B cell (primary cell): ENCODE measurements at regions not wholly inside any gene's neighbourhood (a gene's known extent, or its start where the extent isn't known, plus 50 kb on each side); places are given as distances from the start of the nearest gene placed in this dataset.

Experiments
- ATAC-seq: fragments of 200-7000 bp; cut with Tn5 transposase; one replicate; pipeline ENCODE4 v1.10.0; 2021; ENCODE audit warnings: low read depth, mild to moderate bottlenecking, moderate number of reproducible peaks, moderate library complexity
- CTCF ChIA-PET: fragments of 350-600 bp; sonication (Branson Sonifier 250); formaldehyde crosslinking; loops from one replicate; lab custom pipeline; 2021; ENCODE audit warnings: antibody characterized with exemption, inconsistent platforms; lab: Charles Lee
- POLR2A ChIA-PET: fragments of 350-600 bp; sonication (Branson Sonifier 250); formaldehyde crosslinking; loops from one replicate; lab custom pipeline; 2021; ENCODE audit warnings: antibody characterized with exemption; lab: Charles Lee
- DNase-seq: peaks from one replicate; pipeline ENCODE4 v3.0.0; 2013
- H2AFZ ChIP-seq: 2 replicates; pipeline ENCODE4 v1.6.1; 2012; ENCODE audit warnings: mild to moderate bottlenecking, low read depth, low read length; ENCODE audit not compliant: insufficient read depth, poor library complexity, severe bottlenecking
- H3K27ac ChIP-seq, 2 donors: 1 replicate in 1 of 2; 2 replicates in 1 of 2; pipeline ENCODE4 v1.5.1; 2012 to 2013; ENCODE audit warnings: low read length in 2 of 2, mild to moderate bottlenecking in 2 of 2, moderate library complexity in 1 of 2
- H3K27me3 ChIP-seq, 4 experiments: fragments of 200-600 bp in 1 of 4; sonication (generic) in 1 of 4; replicated peaks in 1 of 4; 1 replicate in 2 of 4; 2 replicates in 2 of 4; pipeline versions ENCODE4 v1.6.1 to v1.7.0; 2013 to 2016; ENCODE audit warnings: low read length in 3 of 4, mild to moderate bottlenecking in 2 of 4, mixed read lengths in 1 of 4, moderate library complexity in 1 of 4; ENCODE audit not compliant: insufficient read depth in 4 of 4, control insufficient read depth in 3 of 4; ENCODE audit errors: control extremely low read depth in 1 of 4
- H3K36me3 ChIP-seq, 2 experiments: replicated peaks in 1 of 2; 1 replicate in 1 of 2; 2 replicates in 1 of 2; pipeline versions ENCODE4 v1.6.1 to v1.7.1; 2013; ENCODE audit warnings: low read length in 1 of 2; ENCODE audit not compliant: insufficient read depth in 2 of 2, control insufficient read depth in 1 of 2; ENCODE audit errors: control extremely low read depth in 1 of 2, extremely low read depth in 1 of 2
- H3K4me1 ChIP-seq, 2 donors: fragments of 200-600 bp in 1 of 2; sonication (generic) in 1 of 2; 1 replicate in 1 of 2; 2 replicates in 1 of 2; pipeline versions ENCODE4 v1.5.1 to v1.6.1; 2013 to 2017; ENCODE audit warnings: low read length in 2 of 2; ENCODE audit not compliant: control insufficient read depth in 2 of 2, insufficient read depth in 2 of 2
- H3K4me2 ChIP-seq: replicated peaks from 2 replicates; pipeline ENCODE3; 2012; ENCODE audit warnings: mild to moderate bottlenecking, low read depth, low read length; ENCODE audit not compliant: poor library complexity, severe bottlenecking
- H3K4me3 ChIP-seq, 5 experiments: fragments of 200-600 bp in 1 of 5; sonication (generic) in 1 of 5; 1 replicate in 3 of 5; 2 replicates in 2 of 5; pipeline versions ENCODE4 v1.5.1 to v1.7.0; 2011 to 2016; ENCODE audit warnings: low read length in 4 of 5, mild to moderate bottlenecking in 4 of 5, low read depth in 2 of 5, control low read depth in 1 of 5, moderate library complexity in 1 of 5; ENCODE audit not compliant: insufficient read depth in 1 of 5; ENCODE audit errors: control extremely low read depth in 1 of 5, extremely low read depth in 1 of 5
- H3K79me2 ChIP-seq: fragments of 200-600 bp; sonication (generic); one replicate; pipeline ENCODE4 v1.6.0; 2016; ENCODE audit warnings: low read length; ENCODE audit not compliant: control insufficient read depth, insufficient read depth
- H3K9ac ChIP-seq: fragments of 200-600 bp; sonication (generic); 2 replicates; pipeline ENCODE4 v1.6.1; 2017; ENCODE audit warnings: mild to moderate bottlenecking, low read length, moderate library complexity
- H3K9me3 ChIP-seq, 3 donors: one replicate each; pipeline versions ENCODE4 v1.6.1 to v1.7.1; 2013; ENCODE audit warnings: low read length in 2 of 3; ENCODE audit not compliant: control insufficient read depth in 2 of 3, insufficient read depth in 1 of 3; ENCODE audit errors: control extremely low read depth in 1 of 3
- H4K20me1 ChIP-seq: 2 replicates; pipeline ENCODE4 v1.6.0; 2012; ENCODE audit warnings: mild to moderate bottlenecking, low read length; ENCODE audit not compliant: insufficient read depth, control insufficient read depth, poor library complexity, severe bottlenecking
- H3K27ac Mint-ChIP-seq: one replicate; pipeline ENCODE4 v1.8.0; 2021; ENCODE audit warnings: mixed read lengths
- H3K27me3 Mint-ChIP-seq: one replicate; pipeline ENCODE4 v1.8.0; 2021; ENCODE audit warnings: mixed read lengths
- H3K4me1 Mint-ChIP-seq: one replicate; pipeline ENCODE4 v1.8.0; 2021; ENCODE audit warnings: mixed read lengths
- H3K4me3 Mint-ChIP-seq: one replicate; pipeline ENCODE4 v1.8.0; 2021; ENCODE audit warnings: mixed read lengths
- H3K9me3 Mint-ChIP-seq: one replicate; pipeline ENCODE4 v1.8.0; 2022; ENCODE audit warnings: mixed read lengths; ENCODE audit not compliant: insufficient read depth
- EZH2 ChIP-seq: IDR thresholded peaks from 2 replicates; pipeline ENCODE4 v1.6.1; 2012; ENCODE audit warnings: borderline replicate concordance, low read depth, mild to moderate bottlenecking, moderate library complexity, low read length; ENCODE audit not compliant: insufficient read depth, poor library complexity, severe bottlenecking
- WGBS: methylation state at CpG from one replicate; pipeline ENCODE4 v1.1.5; 2013; ENCODE audit warnings: missing lambda C conversion rate; ENCODE audit not compliant: insufficient coverage; 5-methylcytosine and 5-hydroxymethylcytosine counted together
- intact Hi-C: fragments of 100-400 bp; cut with micrococcal nuclease; formaldehyde crosslinking; loops from one replicate; pipeline ENCODE4 v1.10.0; 2022
- TF ChIP-seq, protein P1 (sequence below): fragments of 200-600 bp; IDR thresholded peaks from one replicate; pipeline ENCODE4 v1.8.0; 2022; ENCODE audit warnings: antibody characterized with exemption, mild to moderate bottlenecking

DNA sequence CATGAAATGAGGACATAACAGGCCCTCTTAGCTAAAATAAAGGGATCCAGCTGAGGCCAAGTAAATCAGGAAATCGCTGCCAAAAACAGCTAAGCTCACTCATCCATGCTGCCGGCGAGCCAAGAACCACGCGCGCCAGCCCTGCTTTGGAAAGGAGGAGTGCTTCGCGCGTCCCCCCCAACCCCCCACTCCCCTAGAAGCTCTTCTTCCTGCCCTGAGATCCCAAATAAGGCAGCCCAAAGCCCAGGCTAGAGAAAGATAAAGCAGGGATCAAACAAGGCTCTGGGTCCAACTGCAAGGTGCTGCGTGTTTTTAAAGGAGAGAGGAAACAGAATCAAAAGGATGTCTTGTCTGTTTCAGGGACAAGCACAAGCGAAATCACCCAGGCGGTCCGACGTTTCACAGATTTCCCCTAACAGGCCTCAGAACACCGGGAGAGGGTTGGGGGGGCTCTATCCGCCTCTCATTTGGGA, 168.3 kb upstream of the AUTS2 start:
- peak overlapping the region; percentile 57 for H3K4me2 ChIP-seq
- no peak overlapping the region for H3K4me3 ChIP-seq
- H2AFZ ChIP-seq: peak overlapping the region; percentile 14
- no peak overlapping the region for H3K27ac ChIP-seq
- peak overlapping the region; percentile 56 for H3K4me3 Mint-ChIP-seq
- H4K20me1 ChIP-seq: no peaks in the 10 kb centered on the region
- ATAC-seq: no peak
- no peak for DNase-seq
- no peaks in the 10 kb centered on the region for H3K79me2 ChIP-seq
- H3K27me3 Mint-ChIP-seq: peaks cover 28% of the 10 kb centered on the region
- CTCF ChIA-PET: interaction anchor here (1.2 kb wide), 1 partner anchor 10 kb away, joined by 3 read pairs; no protein-coding TSS in a partner anchor
- H3K27me3 ChIP-seq: peaks cover 0 to 22% (median 4%) of the 10 kb centered on the region in 4 experiments
- no peaks in the 10 kb centered on the region for H3K9me3 Mint-ChIP-seq
- WGBS: 12% methylated on average over 10 of the region's 16 CpGs
- peaks cover 22 to 25% of the 10 kb centered on the region in 2 donors for H3K4me1 ChIP-seq
- TF ChIP-seq EZH2: no peak
- TF ChIP-seq, protein P1, sequence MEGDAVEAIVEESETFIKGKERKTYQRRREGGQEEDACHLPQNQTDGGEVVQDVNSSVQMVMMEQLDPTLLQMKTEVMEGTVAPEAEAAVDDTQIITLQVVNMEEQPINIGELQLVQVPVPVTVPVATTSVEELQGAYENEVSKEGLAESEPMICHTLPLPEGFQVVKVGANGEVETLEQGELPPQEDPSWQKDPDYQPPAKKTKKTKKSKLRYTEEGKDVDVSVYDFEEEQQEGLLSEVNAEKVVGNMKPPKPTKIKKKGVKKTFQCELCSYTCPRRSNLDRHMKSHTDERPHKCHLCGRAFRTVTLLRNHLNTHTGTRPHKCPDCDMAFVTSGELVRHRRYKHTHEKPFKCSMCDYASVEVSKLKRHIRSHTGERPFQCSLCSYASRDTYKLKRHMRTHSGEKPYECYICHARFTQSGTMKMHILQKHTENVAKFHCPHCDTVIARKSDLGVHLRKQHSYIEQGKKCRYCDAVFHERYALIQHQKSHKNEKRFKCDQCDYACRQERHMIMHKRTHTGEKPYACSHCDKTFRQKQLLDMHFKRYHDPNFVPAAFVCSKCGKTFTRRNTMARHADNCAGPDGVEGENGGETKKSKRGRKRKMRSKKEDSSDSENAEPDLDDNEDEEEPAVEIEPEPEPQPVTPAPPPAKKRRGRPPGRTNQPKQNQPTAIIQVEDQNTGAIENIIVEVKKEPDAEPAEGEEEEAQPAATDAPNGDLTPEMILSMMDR: no peak
- POLR2A ChIA-PET: no interaction called here
- peaks cover 18% of the 10 kb centered on the region for H3K4me1 Mint-ChIP-seq
- H3K9me3 ChIP-seq: peaks cover 0 to 12% (median 0%) of the 10 kb centered on the region in 3 donors
- no peak overlapping the region for H3K9ac ChIP-seq
- no peak overlapping the region for H3K27ac Mint-ChIP-seq
- no peaks in the 10 kb centered on the region for H3K36me3 ChIP-seq
- intact Hi-C loops: no loop called here

DNA sequence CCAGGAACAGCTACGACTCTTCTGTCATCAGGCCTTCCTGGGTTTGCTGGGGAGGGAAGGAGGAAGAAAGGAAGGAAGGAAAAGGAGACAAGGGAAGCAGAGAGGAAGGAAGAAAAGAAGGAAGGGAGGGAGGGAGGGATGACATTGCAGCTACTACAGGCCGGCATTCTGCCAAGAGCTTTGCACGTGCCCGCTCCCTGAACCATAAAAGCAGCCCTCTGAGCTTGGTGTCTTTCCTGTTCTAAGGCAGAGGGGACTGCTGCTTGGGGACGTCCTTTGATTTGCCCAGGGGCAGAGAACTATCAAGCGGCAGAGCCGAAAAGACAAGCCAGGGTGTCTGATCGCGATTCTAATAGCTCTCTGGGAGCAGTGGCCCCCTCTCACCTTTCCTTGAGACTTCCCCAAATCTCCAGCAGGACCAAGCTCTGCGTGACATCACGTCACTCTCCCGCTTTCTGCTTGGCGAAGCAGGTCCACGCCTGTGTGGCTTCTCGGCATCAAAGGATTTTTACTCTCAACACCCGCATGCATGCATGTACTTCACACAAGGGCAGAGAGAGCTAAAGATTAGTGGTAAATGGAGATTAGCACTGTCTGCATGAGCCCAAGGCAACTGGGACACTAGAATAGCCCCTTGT, 167.8 kb upstream of the AUTS2 start:
- TF ChIP-seq, protein P1: no peak
- TF ChIP-seq EZH2: no peak
- Mint-ChIP-seq H3K4me3 (peak overlapping the region; percentile 56), H3K27me3 (peaks cover 28% of the 10 kb centered on the region), H3K4me1 (peaks cover 18% of the 10 kb centered on the region), H3K9me3 (no peaks in the 10 kb centered on the region), H3K27ac (no peak overlapping the region)
- H3K27me3 ChIP-seq: peaks cover 0 to 22% (median 4%) of the 10 kb centered on the region in 4 experiments
- peak overlapping the region; percentile 14 for H2AFZ ChIP-seq
- ChIA-PET CTCF (interaction anchor here (1.2 kb wide), 1 partner anchor 10 kb away, joined by 3 read pairs; no protein-coding TSS in a partner anchor), POLR2A (no interaction called here)
- DNase-seq: peak; percentile 19
- no peaks in the 10 kb centered on the region for H4K20me1 ChIP-seq
- H3K4me2 ChIP-seq: peak overlapping the region; percentile 57
- no peak overlapping the region for H3K27ac ChIP-seq
- no peak for ATAC-seq
- intact Hi-C loops: no loop called here
- H3K9me3 ChIP-seq: peaks cover 0 to 12% (median 0%) of the 10 kb centered on the region in 3 donors
- 3% methylated on average over 13 of the region's 16 CpGs for WGBS
- no peak overlapping the region for H3K4me3 ChIP-seq
- no peaks in the 10 kb centered on the region for H3K79me2 ChIP-seq
- peaks cover 22 to 25% of the 10 kb centered on the region in 2 donors for H3K4me1 ChIP-seq
- no peak overlapping the region for H3K9ac ChIP-seq
- no peaks in the 10 kb centered on the region for H3K36me3 ChIP-seq
